HUES48 (cell line): ENCODE measurements at regions not wholly inside any gene's neighbourhood (a gene's known extent, or its start where the extent isn't known, plus 50 kb on each side); places are given as distances from the start of the nearest gene placed in this dataset.

Experiments
- H3K27ac ChIP-seq: one replicate; pipeline ENCODE4 v1.7.0; 2013; ENCODE audit warnings: low read depth, low read length, inconsistent platforms
- H3K27me3 ChIP-seq: 2 replicates; pipeline ENCODE4 v1.6.1; 2013; ENCODE audit warnings: mild to moderate bottlenecking, low read length; ENCODE audit not compliant: control insufficient read depth, insufficient read depth
- H3K36me3 ChIP-seq: 2 replicates; pipeline ENCODE4 v1.6.1; 2013; ENCODE audit warnings: low read length; ENCODE audit not compliant: control insufficient read depth, insufficient read depth
- H3K4me1 ChIP-seq: 2 replicates; pipeline ENCODE4 v1.6.1; 2013; ENCODE audit warnings: mild to moderate bottlenecking, low read length; ENCODE audit not compliant: control insufficient read depth, insufficient read depth
- H3K4me3 ChIP-seq: 2 replicates; pipeline ENCODE4 v1.5.1; 2013; ENCODE audit warnings: mild to moderate bottlenecking, low read depth, low read length
- H3K9ac ChIP-seq: 2 replicates; pipeline ENCODE4 v1.6.1; 2013; ENCODE audit warnings: mild to moderate bottlenecking, low read depth, low read length, moderate library complexity
- H3K9me3 ChIP-seq: 2 replicates; pipeline ENCODE4 v1.6.1; 2013; ENCODE audit warnings: low read length; ENCODE audit not compliant: control insufficient read depth, insufficient read depth

GRCh38 chr3:28188686-28189085 lies 52.7 kb upstream of the CMC1 start:
- no peaks in the 10 kb centered on the region for H3K4me1 ChIP-seq
- H3K4me3 ChIP-seq, result no peak overlapping the region
- H3K27me3 ChIP-seq, result no peaks in the 10 kb centered on the region
- H3K9me3 ChIP-seq, result no peaks in the 10 kb centered on the region
- no peak overlapping the region for H3K27ac ChIP-seq
- no peaks in the 10 kb centered on the region for H3K36me3 ChIP-seq
- no peak overlapping the region for H3K9ac ChIP-seq

GRCh38 chr3:28191363-28191762 lies 50.1 kb upstream of the CMC1 start:
- no peak overlapping the region for H3K4me3 ChIP-seq
- no peak overlapping the region for H3K27ac ChIP-seq
- H3K9ac ChIP-seq, result no peak overlapping the region
- H3K9me3 ChIP-seq, result no peaks in the 10 kb centered on the region
- no peaks in the 10 kb centered on the region for H3K27me3 ChIP-seq
- H3K4me1 ChIP-seq, result no peaks in the 10 kb centered on the region
- H3K36me3 ChIP-seq, result no peaks in the 10 kb centered on the region
